ENCODE measurements at regions not wholly inside any gene's neighbourhood (a gene's known extent, or its start where the extent isn't known, plus 50 kb on each side); places are given as distances from the start of the nearest gene placed in this dataset.

DNA sequence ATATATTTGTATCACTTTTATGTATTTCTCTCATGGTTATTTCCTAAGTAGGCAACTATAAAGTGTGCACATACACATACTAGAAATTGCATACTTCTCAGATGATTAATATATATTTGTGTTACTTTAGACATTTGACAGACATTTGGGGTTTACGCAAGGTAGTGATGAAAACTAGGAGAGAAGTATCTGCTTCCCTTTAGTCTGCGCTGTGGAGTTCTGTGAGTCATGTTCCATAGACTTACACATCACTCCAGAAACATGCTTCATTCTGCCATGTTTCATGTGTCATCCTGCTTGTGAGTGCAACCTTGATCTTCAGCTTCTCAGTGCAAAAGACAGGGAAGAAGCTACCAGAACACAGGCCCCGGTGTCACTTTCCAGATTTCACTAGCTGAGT lies 200.7 kb upstream of the BMP2 start:
- Histone ChIP-seq H3K9ac (ENCODE audit: insufficient read depth, low read length, poor library complexity, severe bottlenecking) (no peak overlapping the region), H3K79me2 (ENCODE audit: insufficient read depth, low read length) (no peaks in the 10 kb centered on the region), H4K20me1 (ENCODE audit: insufficient read depth, low read length) (no peaks in the 10 kb centered on the region), H2AFZ (ENCODE audit: insufficient read depth, low read depth, low read length, poor library complexity, severe bottlenecking) (no peak overlapping the region), H3K9me3 (replicated peaks in 1 of 2; ENCODE audit: control insufficient read depth in 1 of 2, insufficient read depth in 1 of 2, low read length in 2 of 2) (no peaks in the 10 kb centered on the region), H3K4me2 (replicated peaks; ENCODE audit: extremely low read depth, low read length, poor library complexity, severe bottlenecking) (no peak overlapping the region), H3K4me1 (ENCODE audit: control insufficient read depth in 1 of 2, insufficient read depth in 2 of 2, low read length in 2 of 2) (no peaks in the 10 kb centered on the region), H3K36me3 (replicated peaks in 1 of 2; ENCODE audit: control insufficient read depth in 1 of 2, insufficient read depth in 2 of 2, low read length in 2 of 2) (no peaks in the 10 kb centered on the region), H3K4me3 (replicated peaks in 1 of 3; ENCODE audit: low read depth in 2 of 3, low read length in 3 of 3) (no peak overlapping the region), H3K27me3 (ENCODE audit: control insufficient read depth in 2 of 2, insufficient read depth in 2 of 2, low read length in 2 of 2) (no peaks in the 10 kb centered on the region), H3K27ac (ENCODE audit: low read depth in 1 of 2, low read length in 2 of 2) (no peak overlapping the region)
- Mint-ChIP-seq H3K9me3 (peaks cover 0 to 4% (median 0%) of the 10 kb centered on the region in 7 donors), H3K4me1 (no peaks in the 10 kb centered on the region), H3K36me3 (no peaks in the 10 kb centered on the region), H3K4me3 (no peak overlapping the region), H3K27me3 (ENCODE audit: low read depth in 3 of 3) (no peaks in the 10 kb centered on the region), H3K27ac (no peak overlapping the region)
- whole genome bisulfite sequencing (ENCODE audit: insufficient coverage): no CpG with 5 or more reads among the region's 3 CpGs
- TF ChIP-seq, protein P1, sequence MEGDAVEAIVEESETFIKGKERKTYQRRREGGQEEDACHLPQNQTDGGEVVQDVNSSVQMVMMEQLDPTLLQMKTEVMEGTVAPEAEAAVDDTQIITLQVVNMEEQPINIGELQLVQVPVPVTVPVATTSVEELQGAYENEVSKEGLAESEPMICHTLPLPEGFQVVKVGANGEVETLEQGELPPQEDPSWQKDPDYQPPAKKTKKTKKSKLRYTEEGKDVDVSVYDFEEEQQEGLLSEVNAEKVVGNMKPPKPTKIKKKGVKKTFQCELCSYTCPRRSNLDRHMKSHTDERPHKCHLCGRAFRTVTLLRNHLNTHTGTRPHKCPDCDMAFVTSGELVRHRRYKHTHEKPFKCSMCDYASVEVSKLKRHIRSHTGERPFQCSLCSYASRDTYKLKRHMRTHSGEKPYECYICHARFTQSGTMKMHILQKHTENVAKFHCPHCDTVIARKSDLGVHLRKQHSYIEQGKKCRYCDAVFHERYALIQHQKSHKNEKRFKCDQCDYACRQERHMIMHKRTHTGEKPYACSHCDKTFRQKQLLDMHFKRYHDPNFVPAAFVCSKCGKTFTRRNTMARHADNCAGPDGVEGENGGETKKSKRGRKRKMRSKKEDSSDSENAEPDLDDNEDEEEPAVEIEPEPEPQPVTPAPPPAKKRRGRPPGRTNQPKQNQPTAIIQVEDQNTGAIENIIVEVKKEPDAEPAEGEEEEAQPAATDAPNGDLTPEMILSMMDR (IDR thresholded peaks at IDR 0.05): no peak
- intact Hi-C loops (cut with micrococcal nuclease): no loop called here
- no peak for DNase-seq

DNA sequence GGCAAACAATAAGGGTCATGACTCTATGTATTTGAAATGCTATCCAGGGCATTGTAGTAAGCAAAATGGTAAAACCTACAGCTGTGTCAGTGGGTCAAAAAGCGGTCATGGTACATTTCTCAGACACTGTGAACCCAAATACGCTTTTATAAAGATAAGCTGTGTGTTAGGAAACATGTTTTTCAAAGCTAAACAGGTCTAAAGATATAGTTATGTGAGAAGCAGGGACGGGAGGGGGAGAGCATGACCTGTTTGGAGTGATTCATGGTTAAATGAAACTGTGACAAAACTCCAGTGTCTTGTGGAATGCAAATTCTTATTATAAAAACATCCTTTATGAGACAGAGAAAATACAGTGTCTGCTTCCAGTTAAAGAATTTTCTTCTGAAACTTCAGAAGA lies 205.4 kb upstream of the BMP2 start:
- no peak overlapping the region for H3K4me3 ChIP-seq (replicated peaks in 1 of 3; ENCODE audit: low read depth in 2 of 3, low read length in 3 of 3)
- TF ChIP-seq, protein P1 (IDR thresholded peaks at IDR 0.05): no peak
- H3K4me1 ChIP-seq (ENCODE audit: control insufficient read depth in 1 of 2, insufficient read depth in 2 of 2, low read length in 2 of 2): no peaks in the 10 kb centered on the region
- no peaks in the 10 kb centered on the region for H3K27me3 ChIP-seq (ENCODE audit: control insufficient read depth in 2 of 2, insufficient read depth in 2 of 2, low read length in 2 of 2)
- no peak for DNase-seq
- no peak overlapping the region for H2AFZ ChIP-seq (ENCODE audit: insufficient read depth, low read depth, low read length, poor library complexity, severe bottlenecking)
- Mint-ChIP-seq H3K9me3 (peaks cover 0 to 1% (median 0%) of the 10 kb centered on the region in 7 donors), H3K4me1 (no peaks in the 10 kb centered on the region), H3K27me3 (ENCODE audit: low read depth in 3 of 3) (peaks cover 0 to 3% (median 0%) of the 10 kb centered on the region in 3 donors), H3K4me3 (no peak overlapping the region), H3K27ac (no peak overlapping the region), H3K36me3 (no peaks in the 10 kb centered on the region)
- WGBS (ENCODE audit: insufficient coverage): 94% methylated on average over 2 of the region's 3 CpGs
- no peak overlapping the region for H3K4me2 ChIP-seq (replicated peaks; ENCODE audit: extremely low read depth, low read length, poor library complexity, severe bottlenecking)
- H3K9ac ChIP-seq (ENCODE audit: insufficient read depth, low read length, poor library complexity, severe bottlenecking): no peak overlapping the region
- H4K20me1 ChIP-seq (ENCODE audit: insufficient read depth, low read length): no peaks in the 10 kb centered on the region
- no peak overlapping the region for H3K27ac ChIP-seq (ENCODE audit: low read depth in 1 of 2, low read length in 2 of 2)
- intact Hi-C loops (cut with micrococcal nuclease): no loop called here
- H3K9me3 ChIP-seq (replicated peaks in 1 of 2; ENCODE audit: control insufficient read depth in 1 of 2, insufficient read depth in 1 of 2, low read length in 2 of 2): no peaks in the 10 kb centered on the region
- H3K36me3 ChIP-seq (replicated peaks in 1 of 2; ENCODE audit: control insufficient read depth in 1 of 2, insufficient read depth in 2 of 2, low read length in 2 of 2): no peaks in the 10 kb centered on the region
- H3K79me2 ChIP-seq (ENCODE audit: insufficient read depth, low read length): no peaks in the 10 kb centered on the region

Data from CD14-positive monocyte (primary cell).